Natural killer cell treated with Interleukin-12 subunit alpha and Interleukin-12 subunit beta and Interleukin-15 and Interleukin-18, amount 100 ng/mL, for 72 hours (primary cell): ENCODE measurements at regions not wholly inside any gene's neighbourhood (a gene's known extent, or its start where the extent isn't known, plus 50 kb on each side); places are given as distances from the start of the nearest gene placed in this dataset.
"Not testable (repeated sequence)": the region's sequence is repeated elsewhere in the genome, so short reads cannot be mapped to it uniquely, and the experiment has no call there.

Experiments
- ATAC-seq, 2 donors: fragments of 150-1000 bp; cut with Tn5 transposase in 1 of 2; sonication (Bioruptor Pico), chemical (Tn5 transposase) in 1 of 2; 2 replicates each; pipeline ENCODE4 v1.10.0; 2021
- DNase-seq: peaks from one replicate; pipeline ENCODE4 v3.0.0; 2022; ENCODE audit warnings: low spot score
- H3K27ac Mint-ChIP-seq, 2 donors: 1 replicate in 1 of 2; 2 replicates in 1 of 2; pipeline ENCODE4 v1.8.0; 2022; ENCODE audit warnings: mixed read lengths in 2 of 2, mild to moderate bottlenecking in 1 of 2, moderate library complexity in 1 of 2
- H3K27me3 Mint-ChIP-seq, 2 donors: 1 replicate in 1 of 2; 2 replicates in 1 of 2; pipeline ENCODE4 v1.8.0; 2022; ENCODE audit warnings: mixed read lengths in 2 of 2
- H3K36me3 Mint-ChIP-seq: one replicate; pipeline ENCODE4 v1.8.0; 2022; ENCODE audit warnings: mixed read lengths
- H3K4me1 Mint-ChIP-seq, 2 donors: 1 replicate in 1 of 2; 2 replicates in 1 of 2; pipeline ENCODE4 v1.8.0; 2022; ENCODE audit warnings: low read depth in 2 of 2, mixed read lengths in 2 of 2, mild to moderate bottlenecking in 1 of 2
- H3K4me3 Mint-ChIP-seq: one replicate; pipeline ENCODE4 v1.8.0; 2022; ENCODE audit warnings: mixed read lengths
- H3K9me3 Mint-ChIP-seq: 2 replicates; pipeline ENCODE4 v1.8.0; 2022; ENCODE audit warnings: mixed read lengths

- Mint-ChIP-seq H3K36me3 (no peaks in the 10 kb centered on the region), H3K4me3 (no peak overlapping the region), H3K9me3 (peaks cover 17% of the 10 kb centered on the region), H3K27me3 (no peaks in the 10 kb centered on the region), H3K4me1 (no peaks in the 10 kb centered on the region), H3K27ac (no peak overlapping the region)
- ATAC-seq: no peak
- no peak for DNase-seq
Measured at GRCh38 chr13:67943116-67943515, 713.0 kb upstream of the PCDH9 start.

- Mint-ChIP-seq H3K36me3 (no peaks in the 10 kb centered on the region), H3K27me3 (no peaks in the 10 kb centered on the region), H3K4me1 (no peaks in the 10 kb centered on the region), H3K27ac (no peak overlapping the region), H3K4me3 (no peak overlapping the region), H3K9me3 (peaks cover 13% of the 10 kb centered on the region)
- no peak for ATAC-seq
- DNase-seq: no peak
Measured at GRCh38 chr13:67935626-67936025, 705.5 kb upstream of the PCDH9 start.

DNA sequence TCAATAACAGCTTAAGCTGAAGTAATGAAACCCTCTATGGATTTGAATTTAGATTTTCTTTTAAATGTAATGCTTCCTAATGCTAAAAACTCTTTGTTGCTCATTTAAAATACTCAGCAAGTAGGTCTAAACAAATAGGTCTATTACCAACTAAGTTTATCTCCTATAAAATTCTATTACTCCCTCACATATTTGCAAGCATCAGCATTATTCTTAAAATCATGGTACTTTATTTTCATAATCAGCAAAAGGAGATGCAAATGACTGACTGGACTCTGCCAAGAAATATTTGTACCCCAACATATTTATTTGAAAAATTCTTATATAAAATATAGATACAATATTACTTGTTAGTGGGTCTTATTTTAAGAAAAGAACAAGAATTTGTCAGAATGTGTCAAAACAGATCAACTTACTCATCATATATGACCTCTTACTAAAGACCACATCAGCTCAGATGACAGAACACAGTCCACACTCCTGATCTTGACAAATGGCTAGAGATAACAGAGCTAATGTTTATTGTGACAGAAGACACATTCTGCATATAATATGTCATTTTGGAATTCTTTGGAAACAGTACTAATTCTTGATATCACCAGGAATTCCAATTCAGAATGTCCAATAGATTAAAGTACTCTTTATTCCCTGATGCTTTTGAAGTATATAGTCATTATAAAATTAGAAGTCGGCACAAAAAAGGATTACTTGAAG lies 704.6 kb upstream of the PCDH9 start:
- no peak overlapping the region for H3K27ac Mint-ChIP-seq
- ATAC-seq: no peak
- DNase-seq: no peak
- H3K9me3 Mint-ChIP-seq: peaks cover 13% of the 10 kb centered on the region
- no peaks in the 10 kb centered on the region for H3K4me1 Mint-ChIP-seq
- H3K4me3 Mint-ChIP-seq: no peak overlapping the region
- H3K36me3 Mint-ChIP-seq: no peaks in the 10 kb centered on the region
- no peaks in the 10 kb centered on the region for H3K27me3 Mint-ChIP-seq

- H3K4me3 Mint-ChIP-seq: no peak overlapping the region
- no peak overlapping the region for H3K27ac Mint-ChIP-seq
- no peak for ATAC-seq
- DNase-seq: no peak
- H3K4me1 Mint-ChIP-seq: no peaks in the 10 kb centered on the region
- H3K27me3 Mint-ChIP-seq: no peaks in the 10 kb centered on the region
- H3K36me3 Mint-ChIP-seq: no peaks in the 10 kb centered on the region
- peaks cover 6% of the 10 kb centered on the region for H3K9me3 Mint-ChIP-seq
Measured at GRCh38 chr13:67932991-67933390, 702.9 kb upstream of the PCDH9 start.

GRCh38 chr13:67917291-67917987 lies 687.3 kb upstream of the PCDH9 start:
- Mint-ChIP-seq H3K27ac (no peak overlapping the region), H3K9me3 (peaks cover 7% of the 10 kb centered on the region), H3K36me3 (no peaks in the 10 kb centered on the region), H3K4me3 (no peak overlapping the region), H3K27me3 (no peaks in the 10 kb centered on the region), H3K4me1 (no peaks in the 10 kb centered on the region)
- no peak for DNase-seq
- no peak for ATAC-seq

- no peak for DNase-seq
- H3K4me1 Mint-ChIP-seq: no peaks in the 10 kb centered on the region
- no peaks in the 10 kb centered on the region for H3K36me3 Mint-ChIP-seq
- H3K4me3 Mint-ChIP-seq: no peak overlapping the region
- no peak for ATAC-seq
- H3K9me3 Mint-ChIP-seq: peaks cover 7% of the 10 kb centered on the region
- no peak overlapping the region for H3K27ac Mint-ChIP-seq
- H3K27me3 Mint-ChIP-seq: no peaks in the 10 kb centered on the region
Measured at GRCh38 chr13:67916650-67917049, 686.5 kb upstream of the PCDH9 start.

- Mint-ChIP-seq H3K27ac (no peak overlapping the region), H3K27me3 (no peaks in the 10 kb centered on the region), H3K4me3 (no peak overlapping the region), H3K4me1 (no peaks in the 10 kb centered on the region), H3K9me3 (peaks cover 11% of the 10 kb centered on the region), H3K36me3 (no peaks in the 10 kb centered on the region)
- ATAC-seq: peak; percentile 43 to 44
- DNase-seq: no peak
Measured at GRCh38 chr13:67914535-67914934, 684.4 kb upstream of the PCDH9 start.

- not testable (repeated sequence) for H3K4me1 Mint-ChIP-seq, H3K27me3 Mint-ChIP-seq, H3K4me3 Mint-ChIP-seq, ATAC-seq, H3K27ac Mint-ChIP-seq, DNase-seq
- Mint-ChIP-seq H3K36me3 (peaks cover 30% of the 10 kb centered on the region), H3K9me3 (peaks cover 25% of the 10 kb centered on the region)
Measured at GRCh38 chr13:67902960-67903359, 672.8 kb upstream of the PCDH9 start.

DNA sequence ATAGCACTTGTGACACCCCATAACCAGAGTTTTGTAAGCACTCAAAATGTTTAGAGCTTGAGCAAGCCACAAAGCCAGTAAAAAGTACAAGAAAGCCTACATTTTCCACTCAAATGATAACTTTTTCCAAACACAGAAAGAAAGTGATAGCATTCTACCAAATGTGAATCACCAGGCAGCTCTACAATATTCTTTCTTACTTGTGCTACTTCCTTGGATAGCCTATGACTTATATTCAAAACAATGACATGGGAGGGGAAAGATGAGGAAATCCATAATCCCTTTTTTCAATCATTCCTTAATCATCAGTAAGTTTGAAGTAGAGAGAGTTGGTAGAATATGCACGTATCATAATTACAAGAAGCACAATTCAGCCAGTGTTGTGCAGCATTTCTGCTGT lies 650.8 kb upstream of the PCDH9 start:
- Mint-ChIP-seq H3K27me3 (no peaks in the 10 kb centered on the region), H3K4me1 (no peaks in the 10 kb centered on the region), H3K4me3 (no peak overlapping the region), H3K27ac (no peak overlapping the region), H3K9me3 (peaks cover 15% of the 10 kb centered on the region), H3K36me3 (peaks cover 7% of the 10 kb centered on the region)
- DNase-seq (no peak), ATAC-seq (no peak)

- H3K4me1 Mint-ChIP-seq: no peaks in the 10 kb centered on the region
- no peak for DNase-seq
- H3K36me3 Mint-ChIP-seq: peaks cover 8% of the 10 kb centered on the region
- H3K27me3 Mint-ChIP-seq: no peaks in the 10 kb centered on the region
- ATAC-seq: no peak
- peaks cover 15% of the 10 kb centered on the region for H3K9me3 Mint-ChIP-seq
- no peak overlapping the region for H3K4me3 Mint-ChIP-seq
- H3K27ac Mint-ChIP-seq: no peak overlapping the region
Measured at GRCh38 chr13:67878376-67878775, 648.2 kb upstream of the PCDH9 start.

DNA sequence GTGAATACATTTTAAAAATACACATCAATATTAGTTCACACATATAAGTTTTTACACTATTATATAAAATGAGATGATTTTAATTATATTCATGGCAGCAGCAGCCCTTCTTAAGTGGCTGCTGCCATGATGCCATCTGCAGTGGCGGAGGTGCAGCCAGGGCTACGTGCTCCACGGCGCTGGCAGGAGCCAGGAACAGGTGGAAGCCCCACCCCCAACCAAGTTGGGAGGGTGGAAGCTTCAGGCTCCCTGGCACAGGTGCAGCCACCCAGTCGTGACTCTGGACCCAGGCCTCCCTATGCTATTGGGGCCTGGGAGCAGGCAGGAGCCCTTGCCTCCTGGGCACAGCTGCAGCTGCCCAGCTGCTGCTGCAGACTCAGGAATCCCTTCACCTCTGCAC lies 646.9 kb upstream of the PCDH9 start:
- Mint-ChIP-seq H3K36me3 (peaks cover 14% of the 10 kb centered on the region), H3K27ac (no peak overlapping the region), H3K4me1 (no peaks in the 10 kb centered on the region), H3K27me3 (no peaks in the 10 kb centered on the region), H3K4me3 (no peak overlapping the region), H3K9me3 (peaks cover 11% of the 10 kb centered on the region)
- DNase-seq (no peak), ATAC-seq (no peak)

- no peaks in the 10 kb centered on the region for H3K27me3 Mint-ChIP-seq
- DNase-seq (no peak), ATAC-seq (no peak)
- peaks cover 10% of the 10 kb centered on the region for H3K9me3 Mint-ChIP-seq
- H3K4me1 Mint-ChIP-seq: no peaks in the 10 kb centered on the region
- no peak overlapping the region for H3K27ac Mint-ChIP-seq
- no peak overlapping the region for H3K4me3 Mint-ChIP-seq
- H3K36me3 Mint-ChIP-seq: no peaks in the 10 kb centered on the region
Measured at GRCh38 chr13:67867206-67867605, 637.1 kb upstream of the PCDH9 start.

- DNase-seq (no peak), ATAC-seq (no peak)
- Mint-ChIP-seq H3K9me3 (peaks cover 11% of the 10 kb centered on the region), H3K4me1 (no peaks in the 10 kb centered on the region), H3K4me3 (no peak overlapping the region), H3K27me3 (no peaks in the 10 kb centered on the region), H3K36me3 (peaks cover 5% of the 10 kb centered on the region), H3K27ac (no peak overlapping the region)
Measured at GRCh38 chr13:67860315-67860714, 630.2 kb upstream of the PCDH9 start.

- Mint-ChIP-seq H3K27me3 (no peaks in the 10 kb centered on the region), H3K4me1 (no peaks in the 10 kb centered on the region), H3K9me3 (peaks cover 11% of the 10 kb centered on the region), H3K4me3 (no peak overlapping the region), H3K36me3 (peaks cover 5% of the 10 kb centered on the region), H3K27ac (no peak overlapping the region)
- ATAC-seq (no peak), DNase-seq (no peak)
Measured at GRCh38 chr13:67859904-67860303, 629.8 kb upstream of the PCDH9 start.
